ENCODE measurements at regions not wholly inside any gene's neighbourhood (a gene's known extent, or its start where the extent isn't known, plus 50 kb on each side); places are given as distances from the start of the nearest gene placed in this dataset.

- H3K23ac ChIP-seq (ENCODE audit: insufficient read length, low read depth, low read length): no peak overlapping the region
- no peak overlapping the region for H2BK12ac ChIP-seq (ENCODE audit: insufficient read length, low read depth, low read length)
- H3T11ph ChIP-seq (ENCODE audit: low read length): no peak overlapping the region
- no peaks in the 10 kb centered on the region for H3K79me2 ChIP-seq (ENCODE audit: insufficient read depth, low read length)
- Mint-ChIP-seq H3K4me3 (no peak overlapping the region), H3K27ac (no peak overlapping the region; a peak in 1 of 7 replicates), H3K4me1 (peaks cover 1 to 5% of the 10 kb centered on the region in 2 experiments; a peak in 3 of 4 replicates), H3K27me3 (ENCODE audit: low read depth) (no peaks in the 10 kb centered on the region), H3K9me3 (peaks cover 10 to 34% of the 10 kb centered on the region in 2 experiments), H3K36me3 (ENCODE audit: insufficient read depth in 1 of 3, low read depth in 3 of 3) (peaks cover 0 to 1% (median 0%) of the 10 kb centered on the region in 3 experiments; a peak in 2 of 7 replicates)
- H3K56ac ChIP-seq (ENCODE audit: insufficient read length, low read depth, low read length): no peak overlapping the region
- H2BK5ac ChIP-seq (ENCODE audit: insufficient read length, low read length): no peak overlapping the region
- no peak overlapping the region for H2AFZ ChIP-seq (ENCODE audit: low read length)
- no peak for DNase-seq
- H4K5ac ChIP-seq (ENCODE audit: insufficient read length, low read depth, low read length): no peak overlapping the region
- no peaks in the 10 kb centered on the region for H3K23me2 ChIP-seq (ENCODE audit: insufficient read length, low read depth, low read length, poor library complexity, severe bottlenecking)
- H3K18ac ChIP-seq (ENCODE audit: insufficient read length, low read depth, low read length): no peak overlapping the region
- no peak overlapping the region for H3K4ac ChIP-seq (ENCODE audit: low read depth, low read length)
- no peak overlapping the region for H3K9ac ChIP-seq (ENCODE audit: extremely low read depth, insufficient read length, low read length)
- WGBS (ENCODE audit: extremely low coverage, insufficient read length, low lambda C conversion rate): no CpG with 5 or more reads among the region's 3 CpGs
- H3K4me1 ChIP-seq (ENCODE audit: insufficient read depth, low read length): no peaks in the 10 kb centered on the region
- H2AK5ac ChIP-seq (ENCODE audit: insufficient read length, low read length): no peak overlapping the region
- H3K4me2 ChIP-seq (ENCODE audit: insufficient read depth, insufficient read length, low read length): no peak overlapping the region
- TF ChIP-seq CTCF (conservative IDR thresholded peaks at IDR 0.05): no peak
- H3K27me3 ChIP-seq (ENCODE audit: insufficient read depth, low read length): no peaks in the 10 kb centered on the region
- no peak overlapping the region for H2BK20ac ChIP-seq (ENCODE audit: low read depth, low read length, poor library complexity, severe bottlenecking)
- H3K27ac ChIP-seq (ENCODE audit: insufficient read length, low read depth, low read length): no peak overlapping the region
- no peak overlapping the region for H3K14ac ChIP-seq (ENCODE audit: insufficient read depth, low read length)
- H2BK15ac ChIP-seq (ENCODE audit: low read depth, low read length): no peak overlapping the region
- H4K8ac ChIP-seq (replicated peaks; ENCODE audit: insufficient read length, low read depth, low read length): no peak overlapping the region
- no peaks in the 10 kb centered on the region for H3K9me3 ChIP-seq (ENCODE audit: control insufficient read depth, low read depth, low read length)
- H2BK120ac ChIP-seq (ENCODE audit: low read depth, low read length, poor library complexity, severe bottlenecking): no peak overlapping the region
- no peak overlapping the region for H4K91ac ChIP-seq (ENCODE audit: insufficient read length, low read depth, low read length)
- no peaks in the 10 kb centered on the region for H4K20me1 ChIP-seq (ENCODE audit: control insufficient read depth, insufficient read depth, insufficient read length)
- no peaks in the 10 kb centered on the region for H3K79me1 ChIP-seq (ENCODE audit: insufficient read depth, low read depth, low read length, poor library complexity, severe bottlenecking)
Observed at GRCh38 chrX:128759745-128760144, 707.5 kb upstream of the ACTRT1 start.

Data from H9 (cell line).